ENCODE measurements at regions not wholly inside any gene's neighbourhood (a gene's known extent, or its start where the extent isn't known, plus 50 kb on each side); places are given as distances from the start of the nearest gene placed in this dataset.
"Not testable (repeated sequence)": the region's sequence is repeated elsewhere in the genome, so short reads cannot be mapped to it uniquely, and the experiment has no call there.

- not testable (repeated sequence) for TF ChIP-seq CTCF (IDR thresholded peaks at IDR 0.05); STAT6 (CRISPR knock-in tag; conservative IDR thresholded peaks at IDR 0.05; ENCODE audit: low read depth); CREB1 (CRISPR knock-in tag; IDR thresholded peaks at IDR 0.05); NR3C1 (CRISPR knock-in tag; conservative IDR thresholded peaks at IDR 0.05; ENCODE audit: low read depth); FOXJ3 (CRISPR knock-in tag; IDR thresholded peaks at IDR 0.05; ENCODE audit: borderline replicate concordance); MAX (CRISPR knock-in tag; IDR thresholded peaks at IDR 0.05); NFYB (CRISPR knock-in tag; conservative IDR thresholded peaks at IDR 0.05; ENCODE audit: low read depth); CREM (CRISPR knock-in tag; IDR thresholded peaks at IDR 0.05)
Measured at GRCh38 chr10:20555990-20556389, 341.1 kb downstream of the NEBL start.

All from WTC11 (cell line).